MCF 10A (cell line): ENCODE measurements at regions not wholly inside any gene's neighbourhood (a gene's known extent, or its start where the extent isn't known, plus 50 kb on each side); places are given as distances from the start of the nearest gene placed in this dataset.

Source experiments
- BruUV-seq: library from RNA; stranded (reverse); fragments of 400-500 nt; replicated peaks from 2 replicates; lab custom pipeline; 2021; lab: Mats Ljungman, UMichigan
- CTCF ChIA-PET: fragments of 300-600 bp; sonication (Branson Sonifier 250); formaldehyde crosslinking; extraction: SDS; loops from one replicate; lab custom pipeline; 2021; ENCODE audit warnings: antibody characterized with exemption, inconsistent platforms; lab: Yijun Ruan, JAX
- POLR2A ChIA-PET: fragments of 300-600, 350-650 bp; sonication (Branson Sonifier 250); formaldehyde crosslinking; extraction: SDS; loops from one replicate; lab custom pipeline; 2020; ENCODE audit warnings: antibody characterized with exemption, inconsistent platforms; lab: Yijun Ruan, JAX
- DNase-seq: peaks from one replicate; pipeline ENCODE4 v3.0.0-alpha.2; 2018; ENCODE audit not compliant: unreplicated experiment
- H3K27ac Mint-ChIP-seq: one replicate; pipeline ENCODE4 v1.8.0; 2022; ENCODE audit warnings: mild to moderate bottlenecking, low read depth, mixed read lengths; ENCODE audit not compliant: unreplicated experiment
- H3K27me3 Mint-ChIP-seq: one replicate; pipeline ENCODE4 v1.8.0; 2022; ENCODE audit warnings: mixed read lengths; ENCODE audit not compliant: insufficient read depth, unreplicated experiment
- H3K36me3 Mint-ChIP-seq: one replicate; pipeline ENCODE4 v1.8.0; 2022; ENCODE audit warnings: mild to moderate bottlenecking, moderate library complexity, mixed read lengths; ENCODE audit not compliant: insufficient read depth, unreplicated experiment
- H3K4me1 Mint-ChIP-seq: one replicate; pipeline ENCODE4 v1.8.0; 2022; ENCODE audit warnings: mixed read lengths; ENCODE audit not compliant: insufficient read depth, unreplicated experiment
- H3K4me3 Mint-ChIP-seq: one replicate; pipeline ENCODE4 v1.8.0; 2022; ENCODE audit warnings: mild to moderate bottlenecking, moderate library complexity, mixed read lengths; ENCODE audit not compliant: unreplicated experiment
- H3K9me3 Mint-ChIP-seq: one replicate; pipeline ENCODE4 v1.8.0; 2022; ENCODE audit warnings: mixed read lengths; ENCODE audit not compliant: unreplicated experiment
- CTCF ChIP-seq: fragments of 200-600 bp; IDR thresholded peaks from one replicate; pipeline ENCODE4 v1.8.0; 2022; ENCODE audit warnings: antibody characterized with exemption, mild to moderate bottlenecking; ENCODE audit not compliant: unreplicated experiment
- intact Hi-C: fragments of 100-400 bp; cut with micrococcal nuclease; formaldehyde crosslinking; loops from 2 replicates; pipeline ENCODE4 v1.14.1; 2022

GRCh38 chr2:21381421-21381820 is 257.7 kb downstream of the TDRD15 start:
- Mint-ChIP-seq H3K27ac (no peak overlapping the region), H3K27me3 (no peaks in the 10 kb centered on the region), H3K9me3 (no peaks in the 10 kb centered on the region), H3K4me3 (no peak overlapping the region), H3K4me1 (no peaks in the 10 kb centered on the region), H3K36me3 (no peaks in the 10 kb centered on the region)
- POLR2A ChIA-PET, result no interaction called here
- DNase-seq, result peak; percentile 15
- BruUV-seq, result no TSS peak
- intact Hi-C loops, result no loop called here
- TF ChIP-seq CTCF, result no peak
- CTCF ChIA-PET, result interaction anchor here (0.7 kb wide), 1 partner anchor 627 kb away, joined by 3 read pairs; no protein-coding TSS in a partner anchor

GRCh38 chr2:21382701-21383520 is 259.1 kb downstream of the TDRD15 start:
- DNase-seq, result no peak
- H3K9me3 Mint-ChIP-seq, result no peaks in the 10 kb centered on the region
- H3K4me3 Mint-ChIP-seq, result no peak overlapping the region
- no peak for TF ChIP-seq CTCF
- intact Hi-C loops, result no loop called here
- H3K27me3 Mint-ChIP-seq, result peaks cover 3% of the 10 kb centered on the region
- no peaks in the 10 kb centered on the region for H3K36me3 Mint-ChIP-seq
- BruUV-seq, result no TSS peak
- ChIA-PET POLR2A (interaction anchor here (0.7 kb wide), 1 partner anchor 1033 kb away, joined by 4 read pairs; no protein-coding TSS in a partner anchor), CTCF (interaction anchor here (1.2 kb wide), 1 partner anchor 66 kb away, joined by 3 read pairs; no protein-coding TSS in a partner anchor)
- H3K4me1 Mint-ChIP-seq, result no peaks in the 10 kb centered on the region
- no peak overlapping the region for H3K27ac Mint-ChIP-seq

- Mint-ChIP-seq H3K4me1 (peaks cover 5% of the 10 kb centered on the region), H3K27me3 (peaks cover 21% of the 10 kb centered on the region), H3K9me3 (no peaks in the 10 kb centered on the region), H3K36me3 (no peaks in the 10 kb centered on the region), H3K27ac (no peak overlapping the region), H3K4me3 (no peak overlapping the region)
- TF ChIP-seq CTCF, result no peak
- ChIA-PET CTCF (no interaction called here), POLR2A (interaction anchor here (0.6 kb wide), 1 partner anchor 9 kb away, joined by 3 read pairs; no protein-coding TSS in a partner anchor)
- no TSS peak for BruUV-seq
- no peak for DNase-seq
- intact Hi-C loops, result no loop called here
These were observed 262.9 kb downstream of the TDRD15 start for GRCh38 chr2:21386666-21387065.

GRCh38 chr2:21392649-21393048 is 268.9 kb downstream of the TDRD15 start:
- Mint-ChIP-seq H3K4me3 (no peak overlapping the region), H3K9me3 (no peaks in the 10 kb centered on the region), H3K27me3 (peaks cover 22% of the 10 kb centered on the region), H3K27ac (no peak overlapping the region), H3K36me3 (no peaks in the 10 kb centered on the region), H3K4me1 (peaks cover 13% of the 10 kb centered on the region)
- no peak for DNase-seq
- no TSS peak for BruUV-seq
- ChIA-PET CTCF (interaction anchor here (0.7 to 1.1 kb wide), 4 partner anchors 11 to 370 kb away, joined by 3 to 4 read pairs (median 3); no protein-coding TSS in a partner anchor), POLR2A (no interaction called here)
- no peak for TF ChIP-seq CTCF
- intact Hi-C loops, result no loop called here
